Stimulated activated CD8-positive, alpha-beta memory T cell treated with anti-CD3 and anti-CD28 coated beads, Interleukin-4, amount 100 ng/mL, for 1 hour (primary cell): ENCODE measurements at regions not wholly inside any gene's neighbourhood (a gene's known extent, or its start where the extent isn't known, plus 50 kb on each side); places are given as distances from the start of the nearest gene placed in this dataset.
"Not testable (repeated sequence)": the region's sequence is repeated elsewhere in the genome, so short reads cannot be mapped to it uniquely, and the experiment has no call there.

Experiments
- DNase-seq, 2 donors: peaks; one replicate each; pipeline ENCODE4 v3.0.0-alpha.2; 2020; ENCODE audit warnings: low read depth in 2 of 2, low spot score in 1 of 2

GRCh38 chr14:105897725-105898113, 371.3 kb downstream of the TMEM121 start:
- no peak for DNase-seq

- no peak for DNase-seq
Observed at GRCh38 chr14:105898482-105899010, 372.2 kb downstream of the TMEM121 start.

DNA sequence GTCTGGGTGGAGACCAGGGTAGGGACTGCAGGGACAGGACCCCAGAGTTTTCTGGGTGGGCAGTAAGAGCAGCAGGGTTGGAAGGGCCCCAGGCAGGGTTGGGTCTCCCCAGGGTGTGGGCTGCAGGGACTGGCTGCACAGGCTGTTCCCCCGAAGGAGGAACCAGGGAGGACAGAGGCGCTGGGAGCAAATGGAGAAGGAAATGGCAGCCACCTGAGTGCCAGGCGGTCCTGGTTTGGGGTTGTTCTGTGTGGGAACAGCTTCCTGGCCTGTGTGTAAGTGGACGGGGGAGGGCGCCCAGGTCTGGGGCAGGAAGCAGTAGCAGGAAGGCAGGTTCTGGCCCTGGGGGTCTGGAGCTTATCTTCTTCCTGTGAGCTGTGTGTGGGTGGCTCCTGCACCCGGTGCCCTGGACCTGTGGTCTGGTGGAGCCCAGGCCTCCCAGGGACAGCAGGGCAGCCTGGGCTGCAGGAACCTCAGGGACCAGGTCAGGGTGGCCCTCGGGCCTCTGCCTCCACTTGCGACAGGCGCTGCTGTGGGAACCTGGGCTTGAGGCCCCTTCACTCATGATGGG, 372.8 kb downstream of the TMEM121 start:
- DNase-seq: no peak

DNA sequence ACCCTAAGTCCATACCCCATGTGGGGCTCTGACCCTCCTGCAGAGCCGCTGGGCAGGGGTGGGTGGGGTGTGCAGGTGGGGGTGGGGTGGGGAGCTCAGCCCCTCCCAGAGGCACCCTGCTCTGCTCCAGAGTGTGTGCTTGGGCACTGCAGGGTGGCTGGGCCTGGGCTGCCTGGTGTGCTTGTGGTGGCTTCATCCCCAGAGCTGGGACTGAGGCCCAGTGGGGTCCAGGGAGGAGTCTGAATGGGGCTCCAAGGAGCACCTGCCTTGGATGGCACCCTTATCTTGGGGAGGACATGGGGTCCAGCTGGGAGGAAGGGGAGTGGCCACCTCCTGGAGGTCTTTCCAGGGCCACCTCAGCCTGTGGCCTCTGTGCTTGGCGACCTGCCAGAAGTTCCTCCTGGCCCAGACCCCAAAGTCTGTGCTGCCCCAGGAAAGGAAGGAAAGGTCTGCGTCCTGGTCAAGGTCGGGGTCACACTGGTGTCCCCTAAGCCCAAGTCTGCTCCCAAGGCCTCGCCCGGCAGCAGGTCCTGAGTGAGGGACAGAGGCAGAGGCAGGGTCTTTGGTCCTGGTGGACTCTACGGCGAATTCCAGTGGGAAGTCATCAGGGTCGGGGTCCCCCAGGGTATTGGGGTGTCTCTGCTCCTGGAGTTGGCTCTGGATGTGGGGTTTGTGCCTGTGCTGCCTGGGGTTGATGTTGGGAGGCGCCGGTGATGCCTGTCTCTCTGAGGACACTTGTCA, 373.4 kb downstream of the TMEM121 start:
- no peak for DNase-seq

DNA sequence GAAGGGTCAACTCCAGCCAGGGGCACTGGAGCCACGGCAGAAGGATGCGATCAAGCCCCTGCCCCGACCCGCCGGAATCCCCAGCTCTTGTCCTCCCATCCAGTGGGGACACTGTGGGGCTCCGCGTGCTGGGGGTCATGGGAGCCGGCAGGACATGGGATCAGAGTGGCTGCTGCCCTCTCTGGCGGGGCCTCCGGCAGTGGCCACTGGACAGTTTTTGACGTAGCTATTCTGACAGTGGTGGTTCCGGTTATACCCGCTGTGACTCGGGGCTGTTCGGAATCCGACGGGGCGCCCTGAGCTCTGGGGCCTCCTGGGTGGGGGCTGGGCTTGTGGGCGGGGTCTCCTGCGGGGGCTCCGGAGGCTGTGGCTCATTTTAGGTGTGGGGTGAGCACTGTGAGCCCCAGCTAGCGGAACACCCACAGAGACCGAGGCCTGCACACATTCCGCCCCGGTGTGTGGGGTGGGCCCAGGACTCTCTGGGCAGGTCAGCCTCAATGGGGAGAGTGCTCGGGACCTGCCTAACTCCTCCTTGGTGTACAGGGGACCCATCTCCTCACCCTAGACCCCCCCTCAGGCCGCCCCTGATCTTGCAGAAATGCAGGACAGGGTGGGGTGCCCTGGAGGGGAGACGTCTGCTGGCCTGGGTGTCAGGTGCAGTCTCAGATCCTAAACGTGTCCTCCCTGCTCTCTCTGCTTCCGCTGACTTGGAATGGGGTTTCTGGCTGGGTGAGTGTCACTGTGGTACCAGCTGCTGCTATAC, 374.2 kb downstream of the TMEM121 start:
- no peak for DNase-seq

- no peak for DNase-seq
Observed at GRCh38 chr14:105901226-105901625, 374.8 kb downstream of the TMEM121 start.

DNA sequence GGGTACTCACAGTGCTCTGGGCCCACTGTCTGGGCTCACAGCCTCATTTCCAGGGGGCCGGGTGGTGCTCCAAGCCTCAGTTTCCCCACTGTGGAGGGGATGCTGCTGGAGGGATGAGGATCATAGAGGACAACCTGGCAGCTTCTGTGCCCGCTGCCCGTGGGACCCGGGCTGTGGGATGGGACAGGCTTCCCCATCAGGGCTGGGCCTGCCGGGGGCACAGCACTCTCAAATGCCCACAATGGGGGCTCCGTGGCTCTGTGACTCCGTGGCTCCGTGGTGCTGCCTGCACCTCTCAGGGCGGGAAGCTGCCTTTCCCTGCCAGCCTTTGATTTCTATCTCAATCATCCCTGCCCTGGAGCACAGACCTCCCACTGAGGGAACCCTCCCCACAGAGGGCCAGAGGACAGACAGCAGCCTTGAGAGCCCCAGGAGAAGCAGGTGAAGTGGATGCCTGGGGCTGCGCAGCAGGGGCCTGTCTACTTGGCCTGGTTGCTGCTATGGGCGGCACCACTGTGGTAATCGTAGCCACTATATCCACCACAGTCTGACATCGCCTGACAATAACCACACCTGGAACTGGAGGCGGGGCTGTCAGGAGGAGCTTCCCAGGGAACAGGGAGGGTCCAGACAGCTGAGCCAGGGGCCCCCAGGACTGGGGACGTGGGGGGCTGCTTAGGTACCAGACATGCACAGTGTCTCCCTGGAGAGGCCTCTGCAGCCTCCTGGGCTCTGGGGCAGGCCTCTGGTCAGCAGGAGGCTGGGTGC, 375.9 kb downstream of the TMEM121 start:
- DNase-seq: no peak

GRCh38 chr14:105902899-105903165, 376.4 kb downstream of the TMEM121 start:
- not testable (repeated sequence) for DNase-seq

DNA sequence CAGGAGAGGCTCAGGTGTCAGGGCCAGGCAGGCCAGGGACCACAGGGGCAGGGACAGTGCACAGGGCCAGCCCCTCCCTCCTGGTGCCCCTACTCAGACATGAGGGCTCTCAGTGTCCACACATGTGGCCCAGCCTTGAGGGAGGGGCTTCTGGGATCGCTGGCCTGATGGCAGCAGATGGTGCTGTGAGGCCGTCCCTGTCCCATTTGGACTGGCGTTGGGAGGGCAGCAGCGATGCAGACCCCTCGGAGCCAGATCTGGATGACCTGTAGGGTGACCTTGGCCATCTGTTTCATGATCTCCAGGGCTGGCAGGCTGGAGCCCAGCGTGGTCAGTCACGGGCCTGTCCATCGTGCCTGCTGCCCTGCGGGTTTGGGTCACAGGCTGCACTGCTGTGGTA, 377.6 kb downstream of the TMEM121 start:
- no peak for DNase-seq

- DNase-seq: no peak
Observed at GRCh38 chr14:105904379-105904778, 378.0 kb downstream of the TMEM121 start.

- no peak for DNase-seq
Observed at GRCh38 chr14:105905456-105905855, 379.1 kb downstream of the TMEM121 start.

DNA sequence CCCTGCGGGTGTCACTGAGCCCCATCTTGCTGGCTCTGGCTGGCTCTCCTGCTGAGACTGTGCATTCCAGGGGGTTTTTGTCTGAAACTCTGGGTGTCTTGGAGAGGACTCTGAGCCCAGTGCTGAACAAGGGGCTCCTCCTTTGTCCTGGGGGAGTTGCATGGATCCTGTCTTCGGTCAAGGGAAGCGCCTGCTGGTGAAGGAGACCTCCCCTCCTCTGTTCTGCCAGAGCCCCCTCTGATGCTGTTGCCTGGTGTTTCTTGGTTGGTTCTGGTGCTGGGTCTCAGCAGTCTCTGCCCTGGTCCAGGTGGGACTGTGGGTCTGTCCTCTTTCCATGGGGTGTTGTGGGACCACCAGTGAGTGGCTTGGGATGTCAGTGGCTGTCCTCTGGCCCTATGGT, 380.9 kb downstream of the TMEM121 start:
- no peak for DNase-seq

DNA sequence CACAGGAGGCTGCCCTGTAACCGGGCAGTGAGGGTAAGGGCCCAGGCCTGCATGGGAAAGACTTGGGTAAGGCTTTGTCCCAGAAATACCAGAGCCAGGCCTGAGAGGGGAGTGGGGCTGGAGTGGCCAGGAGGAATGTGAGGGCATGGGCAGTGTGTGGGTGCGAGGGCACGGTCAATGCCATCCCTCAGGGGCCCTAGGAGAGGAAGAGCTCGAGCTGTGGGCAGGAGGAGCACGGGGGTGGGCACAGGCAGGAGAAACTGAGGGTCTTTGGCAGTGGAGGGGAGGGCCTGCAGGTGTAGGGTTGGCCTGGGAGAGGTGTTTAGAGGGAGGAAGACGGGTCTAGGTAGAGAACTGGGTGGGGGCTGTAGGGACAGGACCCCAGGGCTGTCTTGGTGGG, 381.6 kb downstream of the TMEM121 start:
- no peak for DNase-seq

GRCh38 chr14:105908481-105908911, 382.1 kb downstream of the TMEM121 start:
- no peak for DNase-seq

DNA sequence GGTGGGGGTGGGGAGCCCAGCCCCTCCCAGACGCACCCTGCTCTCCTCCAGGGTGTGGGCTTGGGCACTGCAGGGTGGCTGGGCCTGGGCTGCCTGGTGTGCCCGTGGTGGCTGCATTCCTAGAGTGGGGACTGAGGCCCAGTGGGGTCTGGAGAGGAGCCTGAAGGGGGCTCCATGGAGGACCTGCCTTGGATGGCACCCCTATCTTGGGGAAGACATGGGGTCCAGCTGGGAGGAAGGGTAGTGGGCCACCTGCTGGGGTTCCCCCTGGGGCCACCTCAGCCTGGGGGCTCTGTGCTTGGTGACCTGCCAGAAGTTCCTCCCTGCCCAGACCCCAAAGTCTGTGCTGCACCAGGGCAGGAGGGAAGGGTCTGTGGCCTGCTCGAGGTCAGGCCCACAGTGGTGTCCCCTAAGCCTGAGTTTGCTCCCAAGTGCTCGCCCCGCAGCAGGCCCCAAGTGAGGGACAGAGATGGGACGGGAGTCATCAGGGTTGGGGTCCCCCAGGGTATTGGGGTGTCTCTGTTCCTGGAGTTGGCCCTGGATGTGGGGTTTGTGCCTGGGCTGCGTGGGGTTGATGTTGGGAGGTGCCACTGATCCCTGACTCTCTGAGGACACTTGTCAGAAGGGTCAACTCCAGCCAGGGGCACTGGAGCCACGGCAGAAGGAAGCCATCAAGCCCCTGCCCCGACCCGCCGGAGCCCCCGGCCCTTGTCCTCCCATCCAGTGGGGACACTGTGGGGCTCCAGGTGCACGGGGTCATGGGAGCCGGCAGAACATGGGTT, 382.9 kb downstream of the TMEM121 start:
- DNase-seq: no peak

DNA sequence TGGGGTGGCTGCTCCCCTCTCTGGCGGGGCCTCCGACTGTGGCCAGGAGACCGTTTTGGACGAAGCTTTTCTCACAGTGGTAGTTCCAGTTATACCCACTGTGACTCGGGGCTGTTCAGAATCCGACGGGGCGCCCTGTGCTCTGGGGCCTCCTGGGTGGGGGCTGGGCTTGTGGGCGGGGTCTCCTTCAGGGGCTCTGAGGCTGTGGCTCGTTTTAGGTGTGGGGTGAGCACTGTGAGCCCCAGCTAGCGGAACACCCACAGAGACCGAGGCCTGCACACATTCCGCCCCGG, 383.4 kb downstream of the TMEM121 start:
- DNase-seq: not testable (repeated sequence)

GRCh38 chr14:105910426-105910825, 384.0 kb downstream of the TMEM121 start:
- no peak for DNase-seq

DNA sequence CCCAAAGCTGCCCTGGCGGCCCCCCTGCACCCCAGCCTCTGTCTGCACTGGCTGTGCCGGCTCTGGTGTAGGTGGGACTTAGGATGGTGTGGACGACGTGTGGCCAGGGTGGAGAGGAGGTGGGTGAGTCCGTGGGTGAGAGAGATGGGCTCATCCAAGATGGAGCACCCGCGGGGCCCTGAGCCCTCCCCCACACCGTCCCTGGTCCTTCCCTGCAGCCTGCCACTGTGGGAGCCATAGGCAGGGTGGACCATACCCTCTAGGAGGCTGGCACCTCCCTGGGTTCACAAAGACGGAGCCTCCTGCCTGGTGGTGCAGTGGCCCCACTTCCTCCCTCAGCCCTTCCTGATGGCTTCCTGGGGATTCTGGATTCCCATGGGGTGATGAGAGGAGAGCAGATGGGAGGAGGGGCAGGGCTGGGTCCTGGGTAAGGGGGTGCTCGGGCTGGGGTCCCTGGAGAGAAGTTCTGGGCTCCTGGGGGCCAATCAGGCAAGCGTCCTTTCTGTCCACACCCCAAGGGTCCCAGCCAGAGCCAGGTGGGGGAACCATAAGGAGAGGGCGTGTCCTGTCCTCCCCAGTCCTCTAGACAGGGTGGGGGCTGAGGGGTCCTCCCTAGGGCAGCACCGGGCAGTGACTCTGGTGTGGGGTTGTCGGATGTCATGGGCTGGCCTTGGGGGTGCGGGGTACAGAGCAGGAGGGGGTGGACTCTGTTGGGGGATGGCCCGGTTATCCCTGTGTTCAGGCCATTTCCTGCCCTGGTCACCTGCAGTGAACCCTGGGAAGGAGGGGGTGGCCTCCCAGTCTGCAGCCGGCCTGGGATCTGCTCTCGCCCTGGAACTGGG, 384.8 kb downstream of the TMEM121 start:
- no peak for DNase-seq

DNA sequence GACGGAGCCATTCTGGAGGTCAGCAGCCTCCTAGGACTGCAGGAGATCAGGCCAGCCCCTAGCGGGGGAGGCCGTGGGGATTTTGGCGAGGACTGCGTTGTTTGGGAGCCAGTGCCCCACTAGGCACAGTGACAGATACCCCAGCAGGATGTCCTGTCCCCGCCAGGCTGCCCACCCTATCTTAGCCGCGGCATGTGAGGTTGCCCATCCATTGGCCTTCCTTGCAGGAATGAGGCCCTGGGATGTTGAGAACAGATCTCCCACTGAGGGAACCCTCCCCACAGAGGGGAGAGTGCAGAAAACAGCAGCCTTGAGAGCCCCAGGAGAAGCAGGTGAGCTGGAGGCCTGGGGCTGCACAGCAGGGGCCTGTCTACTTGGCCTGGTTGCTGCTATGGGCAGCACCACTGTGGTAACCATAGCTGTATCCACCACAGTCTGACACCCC, 385.5 kb downstream of the TMEM121 start:
- DNase-seq: not testable (repeated sequence)

DNA sequence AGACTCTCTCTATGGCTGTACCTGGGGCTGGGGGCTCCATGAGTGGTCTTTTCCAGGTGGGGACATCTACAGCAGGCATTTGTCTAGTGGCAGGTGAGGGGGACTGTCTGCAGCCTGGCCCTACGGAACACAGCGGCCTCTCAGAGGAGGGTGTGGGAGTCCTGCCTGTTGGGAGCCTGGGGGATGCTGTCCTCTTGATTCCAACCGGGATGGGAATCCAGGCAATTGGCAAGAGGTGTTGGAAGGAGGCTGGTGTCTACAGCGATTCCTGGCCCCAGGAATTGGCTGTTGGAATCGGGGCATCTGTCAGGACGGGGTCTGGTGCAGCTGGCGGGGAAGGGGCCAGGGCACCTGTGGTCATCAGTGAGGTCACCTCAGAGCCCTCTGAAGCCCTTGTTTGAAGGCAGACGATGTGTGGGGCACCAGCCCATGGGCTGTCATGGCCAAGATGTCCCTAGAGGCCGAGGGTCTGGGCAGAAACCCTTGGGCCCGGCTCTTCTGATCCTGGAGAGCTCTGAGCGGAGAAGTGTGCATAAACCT, 386.3 kb downstream of the TMEM121 start:
- DNase-seq: no peak
